ENCODE measurements at regions not wholly inside any gene's neighbourhood (a gene's known extent, or its start where the extent isn't known, plus 50 kb on each side); places are given as distances from the start of the nearest gene placed in this dataset.
A peak's percentile ranks its signal among the peaks of the same experiment; 100 is the strongest.

- CTCF ChIA-PET: no interaction called here
- intact Hi-C loops (cut with micrococcal nuclease; ENCODE audit: unreplicated experiment): no loop called here
These were observed 509.4 kb upstream of the KLF4 start for GRCh38 chr9:107999011-107999410.

GRCh38 chr9:107994648-107995047, 505.1 kb upstream of the KLF4 start:
- intact Hi-C loops (cut with micrococcal nuclease; ENCODE audit: unreplicated experiment): no loop called here
- Mint-ChIP-seq H3K36me3 (ENCODE audit: insufficient read depth, unreplicated experiment) (no peaks in the 10 kb centered on the region), H3K4me3 (ENCODE audit: unreplicated experiment) (no peak overlapping the region), H3K9me3 (ENCODE audit: unreplicated experiment) (no peaks in the 10 kb centered on the region), H3K4me1 (ENCODE audit: low read depth, unreplicated experiment) (peaks cover 6% of the 10 kb centered on the region), H3K27ac (ENCODE audit: unreplicated experiment) (no peak overlapping the region), H3K27me3 (ENCODE audit: insufficient read depth, unreplicated experiment) (no peaks in the 10 kb centered on the region)
- POLR2A ChIA-PET: no interaction called here
- H3K4me1 ChIP-seq: peaks cover 7% of the 10 kb centered on the region; the same call in 1 of the 2 replicates
- H3K9me3 ChIP-seq: no peaks in the 10 kb centered on the region
- DNase-seq: no peak
- CTCF ChIA-PET: no interaction called here
- TF ChIP-seq, protein P1, sequence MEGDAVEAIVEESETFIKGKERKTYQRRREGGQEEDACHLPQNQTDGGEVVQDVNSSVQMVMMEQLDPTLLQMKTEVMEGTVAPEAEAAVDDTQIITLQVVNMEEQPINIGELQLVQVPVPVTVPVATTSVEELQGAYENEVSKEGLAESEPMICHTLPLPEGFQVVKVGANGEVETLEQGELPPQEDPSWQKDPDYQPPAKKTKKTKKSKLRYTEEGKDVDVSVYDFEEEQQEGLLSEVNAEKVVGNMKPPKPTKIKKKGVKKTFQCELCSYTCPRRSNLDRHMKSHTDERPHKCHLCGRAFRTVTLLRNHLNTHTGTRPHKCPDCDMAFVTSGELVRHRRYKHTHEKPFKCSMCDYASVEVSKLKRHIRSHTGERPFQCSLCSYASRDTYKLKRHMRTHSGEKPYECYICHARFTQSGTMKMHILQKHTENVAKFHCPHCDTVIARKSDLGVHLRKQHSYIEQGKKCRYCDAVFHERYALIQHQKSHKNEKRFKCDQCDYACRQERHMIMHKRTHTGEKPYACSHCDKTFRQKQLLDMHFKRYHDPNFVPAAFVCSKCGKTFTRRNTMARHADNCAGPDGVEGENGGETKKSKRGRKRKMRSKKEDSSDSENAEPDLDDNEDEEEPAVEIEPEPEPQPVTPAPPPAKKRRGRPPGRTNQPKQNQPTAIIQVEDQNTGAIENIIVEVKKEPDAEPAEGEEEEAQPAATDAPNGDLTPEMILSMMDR (IDR thresholded peaks at IDR 0.05; ENCODE audit: insufficient read depth in 1 of 2, low read depth in 1 of 2, low read length in 1 of 2, severe bottlenecking in 1 of 2, unreplicated experiment in 1 of 2): no peak
- H3K27me3 ChIP-seq (replicated peaks; ENCODE audit: control insufficient read depth, insufficient read depth, low read length): no peaks in the 10 kb centered on the region; the same call in 1 of the 2 replicates
- H3K4me3 ChIP-seq (ENCODE audit: low read depth, low read length): no peak overlapping the region
- no peaks in the 10 kb centered on the region for H3K36me3 ChIP-seq (ENCODE audit: control insufficient read depth, insufficient read depth, low read length)
- BruUV-seq (replicated peaks): no TSS peak

More at GRCh38 chr9:107999011-107999410, 509.4 kb upstream of the KLF4 start:
- BruUV-seq (replicated peaks): no TSS peak
- Histone ChIP-seq H3K36me3 (ENCODE audit: control insufficient read depth, insufficient read depth, low read length) (no peaks in the 10 kb centered on the region), H3K9me3 (no peaks in the 10 kb centered on the region), H3K27me3 (replicated peaks; ENCODE audit: control insufficient read depth, insufficient read depth, low read length) (no peaks in the 10 kb centered on the region), H3K4me3 (ENCODE audit: low read depth, low read length) (no peak overlapping the region), H3K4me1 (peaks cover 7% of the 10 kb centered on the region; the same call in 1 of the 2 replicates)
- DNase-seq: peak; percentile 23 to 76
- Mint-ChIP-seq H3K9me3 (ENCODE audit: unreplicated experiment) (no peaks in the 10 kb centered on the region), H3K4me1 (ENCODE audit: low read depth, unreplicated experiment) (peaks cover 6% of the 10 kb centered on the region), H3K4me3 (ENCODE audit: unreplicated experiment) (no peak overlapping the region), H3K27ac (ENCODE audit: unreplicated experiment) (no peak overlapping the region), H3K27me3 (ENCODE audit: insufficient read depth, unreplicated experiment) (peaks cover 8% of the 10 kb centered on the region), H3K36me3 (ENCODE audit: insufficient read depth, unreplicated experiment) (no peaks in the 10 kb centered on the region)
- TF ChIP-seq, protein P1 (IDR thresholded peaks at IDR 0.05; ENCODE audit: insufficient read depth in 1 of 2, low read depth in 1 of 2, low read length in 1 of 2, severe bottlenecking in 1 of 2, unreplicated experiment in 1 of 2): no peak
- POLR2A ChIA-PET: interaction anchor here (0.6 kb wide), 1 partner anchor 117 kb away, joined by 3 read pairs; no protein-coding TSS in a partner anchor

DNA sequence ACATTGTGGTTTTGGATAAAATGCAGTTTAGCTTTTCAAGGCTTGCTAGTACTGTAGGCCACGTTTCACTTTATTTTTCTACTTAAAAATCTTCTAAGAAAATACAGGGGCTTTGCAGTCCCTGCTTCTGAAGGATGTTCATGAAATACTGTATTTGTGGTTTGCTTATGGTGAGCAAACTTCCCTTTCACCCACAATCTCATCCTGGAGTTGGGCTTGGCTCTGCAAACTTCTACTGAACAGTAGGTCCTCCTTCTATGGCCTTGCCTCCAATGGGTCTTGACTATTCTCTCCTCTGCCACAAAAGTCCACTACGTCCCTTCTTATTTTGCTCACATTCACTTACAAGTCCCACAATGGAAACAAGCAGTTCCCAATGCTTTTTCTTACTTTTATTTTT, 502.7 kb upstream of the KLF4 start:
- no peak for DNase-seq
- H3K36me3 ChIP-seq (ENCODE audit: control insufficient read depth, insufficient read depth, low read length): no peaks in the 10 kb centered on the region
- Mint-ChIP-seq H3K27me3 (ENCODE audit: insufficient read depth, unreplicated experiment) (no peaks in the 10 kb centered on the region), H3K27ac (ENCODE audit: unreplicated experiment) (no peak overlapping the region), H3K9me3 (ENCODE audit: unreplicated experiment) (no peaks in the 10 kb centered on the region), H3K36me3 (ENCODE audit: insufficient read depth, unreplicated experiment) (no peaks in the 10 kb centered on the region), H3K4me3 (ENCODE audit: unreplicated experiment) (no peak overlapping the region), H3K4me1 (ENCODE audit: low read depth, unreplicated experiment) (no peaks in the 10 kb centered on the region)
- no peak overlapping the region for H3K4me3 ChIP-seq (ENCODE audit: low read depth, low read length)
- intact Hi-C loops (cut with micrococcal nuclease; ENCODE audit: unreplicated experiment): no loop called here
- no peaks in the 10 kb centered on the region for H3K4me1 ChIP-seq
- no TSS peak for BruUV-seq (replicated peaks)
- POLR2A ChIA-PET: no interaction called here
- H3K27me3 ChIP-seq (replicated peaks; ENCODE audit: control insufficient read depth, insufficient read depth, low read length): no peaks in the 10 kb centered on the region; the same call in 1 of the 2 replicates
- CTCF ChIA-PET: no interaction called here
- TF ChIP-seq, protein P1 (IDR thresholded peaks at IDR 0.05; ENCODE audit: insufficient read depth in 1 of 2, low read depth in 1 of 2, low read length in 1 of 2, severe bottlenecking in 1 of 2, unreplicated experiment in 1 of 2): no peak
- no peaks in the 10 kb centered on the region for H3K9me3 ChIP-seq

All from Caco-2 (cell line).